NCI-H1092 (cell line): ENCODE measurements at regions not wholly inside any gene's neighbourhood (a gene's known extent, or its start where the extent isn't known, plus 50 kb on each side); places are given as distances from the start of the nearest gene placed in this dataset.

Source experiments
- DNase-seq: peaks from one replicate; lab custom pipeline; 2025; lab: John Stamatoyannopoulos, UW

DNA sequence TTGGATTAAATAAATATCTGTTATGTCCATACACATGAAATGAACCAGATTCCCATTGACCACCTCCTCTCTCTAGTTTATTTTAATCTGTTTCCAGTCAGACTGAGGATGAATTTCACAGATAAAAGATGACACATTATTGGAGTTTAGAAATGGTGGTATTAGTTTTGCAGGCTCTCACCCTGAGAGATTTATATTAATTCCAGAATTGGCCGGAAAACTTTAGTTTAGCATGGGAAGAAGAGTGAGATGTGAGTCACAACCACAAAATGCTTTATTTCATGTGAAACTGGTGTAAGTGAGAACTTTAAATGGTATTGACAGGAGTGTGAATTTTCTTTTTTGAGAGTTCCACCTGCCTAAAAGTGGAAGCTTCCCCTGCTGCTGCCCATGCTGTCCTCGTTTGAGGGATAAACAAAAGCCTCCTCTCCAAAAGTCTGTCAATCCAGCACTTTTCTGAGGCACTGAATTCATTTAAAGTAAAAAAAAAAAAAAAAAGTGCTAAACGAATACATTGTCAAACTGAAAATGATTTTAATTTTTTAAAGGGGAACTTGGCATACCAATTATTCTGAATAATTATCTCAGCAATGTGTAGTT is 65.1 kb upstream of the EPHA3 start:
- DNase-seq, result no peak

DNA sequence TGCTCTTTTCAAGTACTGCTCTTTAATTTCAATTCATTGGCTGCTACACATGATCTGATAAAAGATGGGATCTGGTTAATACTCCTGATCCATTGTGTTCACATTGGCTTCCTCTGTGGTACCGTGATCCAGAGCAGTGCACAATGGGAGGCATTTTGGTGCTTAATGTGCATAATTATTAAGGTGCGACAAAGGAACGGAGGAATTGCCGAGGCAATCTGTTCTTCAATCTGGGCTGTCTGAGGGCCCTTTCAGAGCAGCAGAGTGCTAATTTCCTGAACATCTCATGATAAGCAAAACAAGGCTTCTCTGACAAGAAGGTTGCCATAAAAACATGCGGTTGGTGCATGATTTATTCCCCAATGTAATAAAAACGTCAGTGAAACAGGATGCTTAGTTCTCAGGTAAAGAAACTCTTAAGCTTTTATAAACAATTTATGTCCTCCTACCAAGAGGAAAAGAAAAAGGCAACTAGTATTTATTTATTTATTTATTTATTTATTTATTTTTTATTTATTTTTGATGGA is 64.0 kb upstream of the EPHA3 start:
- DNase-seq, result no peak

DNA sequence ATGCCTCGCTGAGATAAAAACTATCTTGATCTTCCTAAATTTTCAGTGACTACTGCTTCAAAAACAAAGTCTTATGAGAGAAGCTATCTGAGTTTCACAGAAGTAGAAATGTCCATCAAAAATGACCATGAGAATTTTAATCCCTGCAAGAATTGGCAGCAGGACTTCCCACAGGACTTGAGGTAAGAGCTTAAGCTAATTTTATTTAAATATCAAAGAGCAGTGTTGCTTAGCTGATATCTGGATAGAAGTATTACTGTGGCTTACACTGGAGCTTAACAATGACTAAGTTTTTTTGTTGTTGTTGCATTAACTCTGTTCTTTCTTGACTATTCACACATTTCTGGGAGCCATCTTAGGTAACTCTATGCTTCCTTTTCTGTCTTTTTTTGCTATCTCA is 60.8 kb upstream of the EPHA3 start:
- DNase-seq, result no peak

DNA sequence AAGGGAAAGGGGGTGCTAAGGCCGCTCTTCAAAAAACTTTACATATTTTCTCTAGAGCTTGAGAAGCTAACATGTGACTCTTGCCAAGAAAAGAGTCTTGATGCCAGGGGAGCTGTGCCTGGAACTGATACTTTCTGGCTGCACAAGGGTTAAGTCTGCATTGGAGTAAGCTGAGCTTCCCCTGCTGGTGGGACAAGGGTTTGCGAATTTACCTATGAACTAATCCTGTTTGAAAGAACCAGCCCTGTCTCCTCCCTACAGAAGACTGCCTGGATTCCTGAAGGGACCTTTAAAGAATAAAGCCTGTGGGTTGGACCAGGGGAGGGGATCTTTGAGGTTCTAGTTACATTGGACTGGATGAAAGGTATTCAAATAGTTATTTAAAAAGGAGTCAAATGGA is 58.3 kb upstream of the EPHA3 start:
- DNase-seq, result no peak

DNA sequence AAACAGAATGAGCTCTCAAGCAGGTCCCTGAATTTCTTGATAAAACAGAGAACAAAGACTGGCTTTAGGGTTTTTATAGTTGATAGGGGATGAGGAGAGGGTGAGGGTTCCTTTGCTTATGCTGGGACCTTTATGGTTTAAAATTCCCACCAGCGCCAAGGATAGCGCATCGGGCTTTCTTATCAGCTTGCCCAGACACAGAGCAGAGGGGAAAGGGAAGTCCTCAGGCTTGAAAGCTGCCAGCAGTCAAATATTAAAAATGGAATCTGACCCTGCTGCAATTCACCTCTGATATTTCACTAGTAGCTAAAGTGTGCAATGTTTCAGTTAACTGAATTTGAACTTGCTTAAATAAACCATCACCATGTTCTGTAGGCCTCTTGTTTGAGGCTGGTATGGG is 55.0 kb upstream of the EPHA3 start:
- DNase-seq, result no peak

DNA sequence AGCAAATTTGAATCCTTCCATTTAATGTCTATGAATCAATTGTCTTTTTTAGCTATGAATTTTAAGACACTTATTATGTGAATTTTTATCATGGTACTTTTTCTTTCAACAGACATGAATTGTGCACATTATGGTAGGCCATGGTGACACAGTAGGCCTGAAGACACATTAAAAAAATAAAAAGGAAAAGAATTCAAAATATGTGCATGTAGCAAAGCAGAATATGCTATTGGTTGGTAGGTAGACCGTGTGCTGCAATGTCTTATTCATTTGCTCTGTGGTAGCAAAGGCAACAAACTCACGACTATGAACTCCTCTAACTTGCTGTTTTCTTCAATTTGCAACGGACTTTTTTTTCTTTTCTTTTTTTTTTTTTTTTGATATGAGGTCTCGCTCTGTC is 50.0 kb upstream of the EPHA3 start:
- no peak for DNase-seq
